HG03521 (cell line): ENCODE measurements at regions not wholly inside any gene's neighbourhood (a gene's known extent, or its start where the extent isn't known, plus 50 kb on each side); places are given as distances from the start of the nearest gene placed in this dataset.

Source experiments
- ATAC-seq: cut with Tn5 transposase; IDR thresholded peaks from one replicate; pipeline ENCODE4 v1.9.1; 2021; ENCODE audit warnings: mild to moderate bottlenecking, moderate library complexity; ENCODE audit not compliant: unreplicated experiment

- no peak for ATAC-seq
These were observed 150.9 kb downstream of the TM9SF2 start for GRCh38 chr13:99652141-99652540.

- ATAC-seq: no peak
These were observed 149.7 kb downstream of the TM9SF2 start for GRCh38 chr13:99651016-99651415.

- ATAC-seq: no peak
These were observed 149.1 kb downstream of the TM9SF2 start for GRCh38 chr13:99650410-99650809.

GRCh38 chr13:99648927-99649326 lies 147.7 kb downstream of the TM9SF2 start:
- ATAC-seq: no peak

GRCh38 chr13:99648066-99648665 lies 146.9 kb downstream of the TM9SF2 start:
- ATAC-seq: no peak

- ATAC-seq: no peak
These were observed 146.3 kb downstream of the TM9SF2 start for GRCh38 chr13:99647596-99647985.

GRCh38 chr13:99646866-99647595 lies 145.8 kb downstream of the TM9SF2 start:
- no peak for ATAC-seq

- ATAC-seq: no peak
These were observed 141.6 kb downstream of the TM9SF2 start for GRCh38 chr13:99642841-99643240.

- no peak for ATAC-seq
These were observed 140.7 kb downstream of the TM9SF2 start for GRCh38 chr13:99642006-99642405.

GRCh38 chr13:99640260-99640659 lies 139.0 kb downstream of the TM9SF2 start:
- ATAC-seq: no peak

- ATAC-seq: no peak
These were observed 137.9 kb downstream of the TM9SF2 start for GRCh38 chr13:99639126-99639525.

GRCh38 chr13:99636728-99637353 lies 135.6 kb downstream of the TM9SF2 start:
- peak; percentile 66 for ATAC-seq

GRCh38 chr13:99636306-99636705 lies 135.0 kb downstream of the TM9SF2 start:
- ATAC-seq: no peak

GRCh38 chr13:99634672-99635071 lies 133.4 kb downstream of the TM9SF2 start:
- ATAC-seq: no peak

- no peak for ATAC-seq
These were observed 129.1 kb downstream of the TM9SF2 start for GRCh38 chr13:99630269-99630898.

GRCh38 chr13:99629641-99630040 lies 128.4 kb downstream of the TM9SF2 start:
- ATAC-seq: no peak

GRCh38 chr13:99628442-99628841 lies 127.2 kb downstream of the TM9SF2 start:
- ATAC-seq: no peak

GRCh38 chr13:99626461-99627082 lies 125.3 kb downstream of the TM9SF2 start:
- no peak for ATAC-seq

GRCh38 chr13:99624936-99625540 lies 123.8 kb downstream of the TM9SF2 start:
- no peak for ATAC-seq

- ATAC-seq: no peak
These were observed 119.5 kb downstream of the TM9SF2 start for GRCh38 chr13:99620806-99621205.

- no peak for ATAC-seq
These were observed 117.9 kb downstream of the TM9SF2 start for GRCh38 chr13:99619207-99619606.
